ENCODE measurements at regions not wholly inside any gene's neighbourhood (a gene's known extent, or its start where the extent isn't known, plus 50 kb on each side); places are given as distances from the start of the nearest gene placed in this dataset.

GRCh38 chr7:76139670-76140069 lies 62.0 kb upstream of the SRRM3 start:
- TF ChIP-seq FOXJ3 (CRISPR knock-in tag; IDR thresholded peaks at IDR 0.05) (no peak), CTCF (IDR thresholded peaks at IDR 0.05) (no peak), TEAD4 (IDR thresholded peaks at IDR 0.05; ENCODE audit: borderline replicate concordance, insufficient read depth) (no peak), TAF1 (IDR thresholded peaks at IDR 0.05; ENCODE audit: borderline replicate concordance, low read depth, low read length) (no peak), YY1 (IDR thresholded peaks at IDR 0.05; ENCODE audit: low read depth) (no peak), RAD21 (IDR thresholded peaks at IDR 0.05; ENCODE audit: low read length) (no peak), EP300 (IDR thresholded peaks at IDR 0.05; ENCODE audit: borderline replicate concordance in 1 of 2, low read depth in 1 of 2, low read length in 1 of 2) (no peak), JUND (IDR thresholded peaks at IDR 0.05) (no peak), USF1 (IDR thresholded peaks at IDR 0.05; ENCODE audit: borderline replicate concordance, low read depth) (no peak), REST (IDR thresholded peaks at IDR 0.05; ENCODE audit: low read depth, low read length) (no peak), SMC3 (IDR thresholded peaks at IDR 0.05; ENCODE audit: low read depth, low read length) (no peak), NFIC (IDR thresholded peaks at IDR 0.05; ENCODE audit: borderline replicate concordance) (no peak), USF2 (IDR thresholded peaks at IDR 0.05; ENCODE audit: borderline replicate concordance, low read depth, low read length) (no peak), SIN3A (IDR thresholded peaks at IDR 0.05; ENCODE audit: borderline replicate concordance, low read depth, low read length) (no peak)

Data from SK-N-SH (cell line).